Suppressor macrophage treated with lipopolysaccharide for 4 hours (primary cell): ENCODE measurements at regions not wholly inside any gene's neighbourhood (a gene's known extent, or its start where the extent isn't known, plus 50 kb on each side); places are given as distances from the start of the nearest gene placed in this dataset.
A peak's percentile ranks its signal among the peaks of the same experiment; 100 is the strongest.

Experiments
- DNase-seq: peaks from one replicate; pipeline ENCODE4 v3.0.0-alpha.2; 2020

DNA sequence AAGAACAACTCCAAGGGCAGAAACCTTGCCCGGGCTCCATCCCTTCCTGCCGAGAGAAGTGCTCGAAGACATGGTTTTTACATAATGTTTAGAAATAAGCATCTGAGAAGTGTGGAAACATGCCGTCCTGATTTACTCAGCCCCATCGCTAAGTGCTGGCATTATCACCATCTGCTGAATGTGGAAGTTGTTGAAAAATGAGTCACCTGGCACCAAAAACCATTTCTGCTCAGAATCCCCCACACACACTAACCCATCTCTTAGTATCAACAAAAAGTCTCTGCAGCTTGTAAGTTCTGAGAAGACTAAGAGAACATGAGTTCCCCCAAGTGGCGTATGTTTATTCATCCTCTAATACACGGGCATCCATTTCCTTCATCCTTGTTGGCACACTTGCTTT lies 51.0 kb upstream of the ARL8B start:
- DNase-seq = peak; percentile 41

DNA sequence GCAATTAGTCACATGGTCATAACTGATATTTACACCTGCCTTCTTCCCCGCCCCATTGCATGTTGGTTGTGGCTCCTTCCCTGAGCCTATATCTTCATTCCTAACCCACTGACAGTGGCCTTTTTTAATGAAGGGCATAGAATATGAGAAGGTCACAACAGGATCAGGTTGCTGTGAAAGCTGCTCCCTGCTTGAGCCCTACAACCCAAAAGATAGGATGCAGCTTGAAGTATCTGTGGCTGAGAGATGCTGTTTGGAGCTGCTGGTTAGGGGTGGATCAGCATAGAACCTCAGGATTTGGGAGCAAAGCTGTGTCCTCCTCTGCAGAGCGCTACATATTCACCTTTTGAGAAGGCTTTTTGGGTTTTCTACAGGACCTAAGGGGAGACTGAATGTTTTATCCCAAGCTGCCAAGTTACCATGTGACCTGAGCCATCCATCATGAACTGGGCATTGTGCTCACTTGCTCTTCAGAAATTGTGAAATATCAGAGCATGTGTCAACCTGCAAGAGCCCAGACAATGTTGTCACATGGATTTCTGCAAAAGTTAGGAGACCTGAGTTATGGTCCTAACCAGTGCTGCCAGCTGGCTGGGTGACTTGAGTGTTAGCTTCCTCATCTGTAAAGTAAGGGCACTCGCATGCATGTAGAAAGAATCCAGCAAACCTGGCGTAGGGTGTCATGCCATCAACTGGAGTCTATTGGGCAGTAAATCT lies 49.8 kb upstream of the ARL8B start:
- no peak for DNase-seq
